Adrenal gland (tissue), 5 donors: ENCODE measurements at regions not wholly inside any gene's neighbourhood (a gene's known extent, or its start where the extent isn't known, plus 50 kb on each side); places are given as distances from the start of the nearest gene placed in this dataset.

Source experiments
- CTCF ChIP-seq, 6 experiments: fragments of 450-650 bp in 4 of 6; fragments of 200-600 bp in 2 of 6; sonication (generic) in 1 of 6; IDR thresholded peaks; 1 replicate in 5 of 6; 2 replicates in 1 of 6; pipeline versions ENCODE4 v1.5.1 to v1.8.0; 2016 to 2021; ENCODE audit warnings: antibody characterized with exemption in 6 of 6, mild to moderate bottlenecking in 2 of 6, moderate library complexity in 1 of 6
- POLR2A ChIP-seq, 2 donors: fragments of 450-650 bp; IDR thresholded peaks; one replicate each; pipeline ENCODE4 v1.6.1; 2017; ENCODE audit warnings: antibody characterized with exemption in 2 of 2, mild to moderate bottlenecking in 2 of 2, moderate library complexity in 1 of 2
- donor health status: DM: no; HTN: no; CAD: no.

GRCh38 chr17:83185023-83186002 is 105.9 kb downstream of the METRNL start:
- TF ChIP-seq CTCF (IDR thresholded peaks at IDR 0.05) (no peak), POLR2A (IDR thresholded peaks at IDR 0.05) (no peak)
